SU-DHL-6 (cell line): ENCODE measurements at regions not wholly inside any gene's neighbourhood (a gene's known extent, or its start where the extent isn't known, plus 50 kb on each side); places are given as distances from the start of the nearest gene placed in this dataset.

Experiments used
- CTCF ChIP-seq: fragments of 200-600 bp; sonication (generic); IDR thresholded peaks from one replicate; pipeline ENCODE4 v1.5.1; 2017; ENCODE audit warnings: antibody characterized with exemption, mild to moderate bottlenecking, low read length, moderate library complexity; ENCODE audit not compliant: insufficient read depth, poor library complexity, severe bottlenecking
- EZH2phosphoT487 ChIP-seq: fragments of 200-600 bp; sonication (generic), shearing (Covaris generic); conservative IDR thresholded peaks from 2 replicates; pipeline ENCODE4 v1.6.1; 2018; ENCODE audit warnings: mild to moderate bottlenecking, antibody characterized with exemption, low read length, moderate library complexity, mixed read lengths

GRCh38 chr3:46131884-46132450, 76.1 kb downstream of the CCR1 start:
- no peak for TF ChIP-seq CTCF
- no peak for TF ChIP-seq EZH2phosphoT487
